ENCODE measurements at regions not wholly inside any gene's neighbourhood (a gene's known extent, or its start where the extent isn't known, plus 50 kb on each side); places are given as distances from the start of the nearest gene placed in this dataset.

GRCh38 chr15:62900071-62900802, 142.3 kb upstream of the TPM1 start:
- H2AFZ ChIP-seq = no peak overlapping the region
- 93% methylated on average over 11 of the region's 11 CpGs for WGBS (ENCODE audit: low lambda C conversion rate, missing lambda C conversion rate)
- no peaks in the 10 kb centered on the region for H3K9me3 ChIP-seq (ENCODE audit: low read depth)
- no peaks in the 10 kb centered on the region for H3K27me3 ChIP-seq
- H4K20me1 ChIP-seq (ENCODE audit: insufficient read depth, poor library complexity, severe bottlenecking) = no peaks in the 10 kb centered on the region
- no peak overlapping the region for H3K27ac ChIP-seq
- H3K4me3 ChIP-seq = no peak overlapping the region
- DNase-seq (ENCODE audit: low spot score) = no peak
- no peaks in the 10 kb centered on the region for H3K79me2 ChIP-seq
- peaks cover 25% of the 10 kb centered on the region for H3K4me1 ChIP-seq (ENCODE audit: insufficient read depth)
- TF ChIP-seq CTCF (IDR thresholded peaks at IDR 0.05; ENCODE audit: poor library complexity) (no peak), EZH2phosphoT487 (IDR thresholded peaks at IDR 0.05; ENCODE audit: low read depth, severe bottlenecking, unreplicated experiment) (no peak), EZH2 (IDR thresholded peaks at IDR 0.05; ENCODE audit: borderline replicate concordance) (no peak)
- no peaks in the 10 kb centered on the region for H3K36me3 ChIP-seq (replicated peaks; ENCODE audit: insufficient read depth, low read depth)
- no peak overlapping the region for H3K4me2 ChIP-seq
- no peaks in the 10 kb centered on the region for H3K9me2 ChIP-seq (replicated peaks; ENCODE audit: insufficient read depth)

- 83% methylated on average over 14 of the region's 14 CpGs for WGBS (ENCODE audit: low lambda C conversion rate, missing lambda C conversion rate)
- no peak overlapping the region for H3K27ac ChIP-seq
- no peak overlapping the region for H3K4me3 ChIP-seq
- no peaks in the 10 kb centered on the region for H3K36me3 ChIP-seq (replicated peaks; ENCODE audit: insufficient read depth, low read depth)
- H3K4me2 ChIP-seq = no peak overlapping the region
- no peak for TF ChIP-seq EZH2phosphoT487 (IDR thresholded peaks at IDR 0.05; ENCODE audit: low read depth, severe bottlenecking, unreplicated experiment)
- peaks cover 17% of the 10 kb centered on the region for H3K4me1 ChIP-seq (ENCODE audit: insufficient read depth)
- no peaks in the 10 kb centered on the region for H3K9me3 ChIP-seq (ENCODE audit: low read depth)
- H4K20me1 ChIP-seq (ENCODE audit: insufficient read depth, poor library complexity, severe bottlenecking) = no peaks in the 10 kb centered on the region
- no peaks in the 10 kb centered on the region for H3K79me2 ChIP-seq
- no peaks in the 10 kb centered on the region for H3K27me3 ChIP-seq
- no peak overlapping the region for H2AFZ ChIP-seq
- DNase-seq (ENCODE audit: low spot score) = no peak
- no peaks in the 10 kb centered on the region for H3K9me2 ChIP-seq (replicated peaks; ENCODE audit: insufficient read depth)
Observed at GRCh38 chr15:62901087-62901486, 141.5 kb upstream of the TPM1 start.

GRCh38 chr15:62901909-62902546, 140.5 kb upstream of the TPM1 start:
- Histone ChIP-seq H4K20me1 (ENCODE audit: insufficient read depth, poor library complexity, severe bottlenecking) (no peaks in the 10 kb centered on the region), H3K4me2 (no peak overlapping the region), H3K9me3 (ENCODE audit: low read depth) (no peaks in the 10 kb centered on the region), H2AFZ (no peak overlapping the region), H3K27me3 (no peaks in the 10 kb centered on the region), H3K4me1 (ENCODE audit: insufficient read depth) (peaks cover 8% of the 10 kb centered on the region), H3K79me2 (no peaks in the 10 kb centered on the region), H3K27ac (no peak overlapping the region), H3K4me3 (no peak overlapping the region), H3K36me3 (replicated peaks; ENCODE audit: insufficient read depth, low read depth) (no peaks in the 10 kb centered on the region), H3K9me2 (replicated peaks; ENCODE audit: insufficient read depth) (no peaks in the 10 kb centered on the region)
- DNase-seq (ENCODE audit: low spot score) = no peak
- WGBS (ENCODE audit: low lambda C conversion rate, missing lambda C conversion rate) = 86% methylated on average over 9 of the region's 9 CpGs
- TF ChIP-seq EZH2 (IDR thresholded peaks at IDR 0.05; ENCODE audit: borderline replicate concordance) (no peak), EZH2phosphoT487 (IDR thresholded peaks at IDR 0.05; ENCODE audit: low read depth, severe bottlenecking, unreplicated experiment) (no peak), CTCF (IDR thresholded peaks at IDR 0.05; ENCODE audit: poor library complexity) (no peak)

GRCh38 chr15:62902821-62903220, 139.7 kb upstream of the TPM1 start:
- Histone ChIP-seq H2AFZ (no peak overlapping the region), H3K36me3 (replicated peaks; ENCODE audit: insufficient read depth, low read depth) (no peaks in the 10 kb centered on the region), H3K4me2 (no peak overlapping the region), H3K9me3 (ENCODE audit: low read depth) (no peaks in the 10 kb centered on the region), H3K4me1 (ENCODE audit: insufficient read depth) (no peaks in the 10 kb centered on the region), H3K27me3 (no peaks in the 10 kb centered on the region), H3K9me2 (replicated peaks; ENCODE audit: insufficient read depth) (no peaks in the 10 kb centered on the region), H4K20me1 (ENCODE audit: insufficient read depth, poor library complexity, severe bottlenecking) (no peaks in the 10 kb centered on the region), H3K27ac (no peak overlapping the region), H3K79me2 (no peaks in the 10 kb centered on the region), H3K4me3 (no peak overlapping the region)
- WGBS (ENCODE audit: low lambda C conversion rate, missing lambda C conversion rate) = 64% methylated on average over 4 of the region's 4 CpGs
- DNase-seq (ENCODE audit: low spot score) = no peak
- TF ChIP-seq EZH2 (IDR thresholded peaks at IDR 0.05; ENCODE audit: borderline replicate concordance) (no peak), CTCF (IDR thresholded peaks at IDR 0.05; ENCODE audit: poor library complexity) (no peak), EZH2phosphoT487 (IDR thresholded peaks at IDR 0.05; ENCODE audit: low read depth, severe bottlenecking, unreplicated experiment) (no peak)
